Astrocyte (in vitro differentiated cells and primary cell): ENCODE measurements at regions not wholly inside any gene's neighbourhood (a gene's known extent, or its start where the extent isn't known, plus 50 kb on each side); places are given as distances from the start of the nearest gene placed in this dataset.

Experiments
- DNase-seq: peaks from one replicate; pipeline ENCODE4 v3.0.0-alpha.2; 2010; ENCODE audit warnings: low read depth
- FAIRE-seq: peaks from 2 replicates; lab custom pipeline; 2011; peaks lifted over from hg19 to GRCh38; lab: Jason Lieb, UNC
- H2AFZ ChIP-seq: 2 replicates; pipeline ENCODE4 v1.6.0; 2012; ENCODE audit warnings: low read depth, low read length, inconsistent platforms
- H3K27ac ChIP-seq: 2 replicates; pipeline ENCODE4 v1.5.1; 2011; ENCODE audit warnings: low read depth, low read length, inconsistent platforms
- H3K27me3 ChIP-seq: 2 replicates; pipeline ENCODE4 v1.6.0; 2011; ENCODE audit warnings: low read length, inconsistent platforms; ENCODE audit not compliant: insufficient read depth
- H3K36me3 ChIP-seq: 2 replicates; pipeline ENCODE4 v1.5.1; 2011; ENCODE audit warnings: low read length, inconsistent platforms; ENCODE audit not compliant: insufficient read depth
- H3K4me1 ChIP-seq: 2 replicates; pipeline ENCODE4 v1.5.1; 2011; ENCODE audit warnings: low read length, inconsistent platforms; ENCODE audit not compliant: insufficient read depth
- H3K4me2 ChIP-seq: 2 replicates; pipeline ENCODE4 v1.6.0; 2012; ENCODE audit warnings: low read length, inconsistent platforms
- H3K4me3 ChIP-seq: 2 replicates; pipeline ENCODE4 v1.5.1; 2011; ENCODE audit warnings: low read depth, mild to moderate bottlenecking, low read length, inconsistent platforms; ENCODE audit not compliant: insufficient read depth
- H3K79me2 ChIP-seq: 2 replicates; pipeline ENCODE4 v1.6.0; 2012; ENCODE audit warnings: mild to moderate bottlenecking, low read length, inconsistent platforms; ENCODE audit not compliant: insufficient read depth
- H3K9ac ChIP-seq: 2 replicates; pipeline ENCODE4 v1.6.0; 2012; ENCODE audit warnings: mild to moderate bottlenecking, low read length, inconsistent platforms
- H3K9me3 ChIP-seq: 2 replicates; pipeline ENCODE4 v1.5.1; 2012; ENCODE audit warnings: low read depth, mild to moderate bottlenecking, low read length, inconsistent platforms; ENCODE audit not compliant: insufficient read depth
- H4K20me1 ChIP-seq: 2 replicates; pipeline ENCODE4 v1.6.0; 2012; ENCODE audit warnings: low read length, inconsistent platforms; ENCODE audit not compliant: insufficient read depth
- H3K27ac Mint-ChIP-seq: one replicate; pipeline ENCODE4 v1.8.0; 2021; ENCODE audit warnings: mild to moderate bottlenecking, mixed read lengths; ENCODE audit not compliant: unreplicated experiment
- H3K27me3 Mint-ChIP-seq: one replicate; pipeline ENCODE4 v1.8.0; 2021; ENCODE audit warnings: low read depth, mixed read lengths; ENCODE audit not compliant: unreplicated experiment
- H3K36me3 Mint-ChIP-seq: one replicate; pipeline ENCODE4 v1.8.0; 2021; ENCODE audit warnings: low read depth, mixed read lengths; ENCODE audit not compliant: unreplicated experiment
- H3K4me1 Mint-ChIP-seq: one replicate; pipeline ENCODE4 v1.8.0; 2021; ENCODE audit warnings: low read depth, mixed read lengths; ENCODE audit not compliant: unreplicated experiment
- H3K4me3 Mint-ChIP-seq: one replicate; pipeline ENCODE4 v1.8.0; 2021; ENCODE audit warnings: mild to moderate bottlenecking, moderate library complexity, mixed read lengths; ENCODE audit not compliant: unreplicated experiment
- H3K9me3 Mint-ChIP-seq: one replicate; pipeline ENCODE4 v1.8.0; 2021; ENCODE audit warnings: mild to moderate bottlenecking, mixed read lengths; ENCODE audit not compliant: unreplicated experiment
- EZH2 ChIP-seq: IDR thresholded peaks from 2 replicates; pipeline ENCODE4 v1.6.1; 2012; ENCODE audit warnings: mild to moderate bottlenecking, low read length, inconsistent platforms; ENCODE audit not compliant: insufficient read depth
- TF ChIP-seq, protein P1 (sequence below): IDR thresholded peaks from 2 replicates; pipeline ENCODE4 v1.5.1; 2011; ENCODE audit warnings: low read depth, mild to moderate bottlenecking, inconsistent platforms, low read length, moderate library complexity; ENCODE audit not compliant: insufficient read depth

DNA sequence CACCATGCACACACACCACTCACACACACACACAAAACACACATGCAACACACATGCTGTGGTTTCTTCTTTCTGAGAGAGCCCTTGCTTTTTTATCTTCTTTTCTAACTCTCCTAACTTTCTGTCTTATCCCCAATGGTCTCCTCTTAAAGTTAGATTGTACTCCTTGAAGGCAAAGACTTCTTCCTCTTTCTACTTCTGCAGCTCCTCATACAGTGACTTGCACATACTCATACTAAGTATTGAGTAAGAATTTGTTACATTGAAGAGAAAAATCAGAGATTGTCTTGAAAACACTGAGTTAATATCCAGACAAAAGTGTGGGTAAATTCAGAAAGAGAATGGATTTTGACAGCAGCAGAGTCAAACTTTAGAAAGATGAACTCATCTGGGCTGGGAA is 64.4 kb downstream of the GTPBP8 start:
- no peak overlapping the region for H3K4me3 Mint-ChIP-seq
- Histone ChIP-seq H3K4me3 (no peak overlapping the region), H3K27ac (no peak overlapping the region), H3K36me3 (no peaks in the 10 kb centered on the region), H4K20me1 (no peaks in the 10 kb centered on the region), H3K79me2 (no peaks in the 10 kb centered on the region), H3K27me3 (no peaks in the 10 kb centered on the region), H3K9ac (no peak overlapping the region), H2AFZ (no peak overlapping the region), H3K4me2 (no peak overlapping the region), H3K4me1 (no peaks in the 10 kb centered on the region), H3K9me3 (no peaks in the 10 kb centered on the region)
- H3K36me3 Mint-ChIP-seq: no peaks in the 10 kb centered on the region
- H3K27ac Mint-ChIP-seq: no peak overlapping the region
- no peaks in the 10 kb centered on the region for H3K9me3 Mint-ChIP-seq
- no peak for FAIRE-seq
- peaks cover 2% of the 10 kb centered on the region for H3K4me1 Mint-ChIP-seq
- H3K27me3 Mint-ChIP-seq: no peaks in the 10 kb centered on the region
- no peak for TF ChIP-seq EZH2
- TF ChIP-seq, protein P1, sequence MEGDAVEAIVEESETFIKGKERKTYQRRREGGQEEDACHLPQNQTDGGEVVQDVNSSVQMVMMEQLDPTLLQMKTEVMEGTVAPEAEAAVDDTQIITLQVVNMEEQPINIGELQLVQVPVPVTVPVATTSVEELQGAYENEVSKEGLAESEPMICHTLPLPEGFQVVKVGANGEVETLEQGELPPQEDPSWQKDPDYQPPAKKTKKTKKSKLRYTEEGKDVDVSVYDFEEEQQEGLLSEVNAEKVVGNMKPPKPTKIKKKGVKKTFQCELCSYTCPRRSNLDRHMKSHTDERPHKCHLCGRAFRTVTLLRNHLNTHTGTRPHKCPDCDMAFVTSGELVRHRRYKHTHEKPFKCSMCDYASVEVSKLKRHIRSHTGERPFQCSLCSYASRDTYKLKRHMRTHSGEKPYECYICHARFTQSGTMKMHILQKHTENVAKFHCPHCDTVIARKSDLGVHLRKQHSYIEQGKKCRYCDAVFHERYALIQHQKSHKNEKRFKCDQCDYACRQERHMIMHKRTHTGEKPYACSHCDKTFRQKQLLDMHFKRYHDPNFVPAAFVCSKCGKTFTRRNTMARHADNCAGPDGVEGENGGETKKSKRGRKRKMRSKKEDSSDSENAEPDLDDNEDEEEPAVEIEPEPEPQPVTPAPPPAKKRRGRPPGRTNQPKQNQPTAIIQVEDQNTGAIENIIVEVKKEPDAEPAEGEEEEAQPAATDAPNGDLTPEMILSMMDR: no peak
- no peak for DNase-seq

DNA sequence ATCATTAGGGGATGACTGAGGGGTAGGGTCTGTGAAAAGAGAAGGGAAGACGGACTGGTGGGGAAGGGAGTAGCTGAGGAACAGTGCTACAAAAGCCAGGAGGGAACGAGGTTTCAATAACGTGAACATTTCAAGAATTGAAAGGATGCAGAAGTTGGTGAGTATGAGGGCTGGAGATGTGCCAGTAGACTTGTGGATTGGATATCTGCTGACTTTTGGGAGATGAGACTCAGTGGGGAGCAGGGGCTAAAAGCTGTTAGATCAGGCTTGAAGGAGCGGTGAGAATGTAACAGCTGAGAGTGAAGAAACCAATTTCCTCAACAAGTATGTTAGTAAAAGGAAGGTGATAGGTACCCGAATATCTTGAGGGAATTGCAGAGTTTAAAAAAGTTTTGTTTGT is 65.2 kb downstream of the GTPBP8 start:
- H4K20me1 ChIP-seq: no peaks in the 10 kb centered on the region
- DNase-seq: peak; percentile 24
- peaks cover 2% of the 10 kb centered on the region for H3K4me1 Mint-ChIP-seq
- no peaks in the 10 kb centered on the region for H3K9me3 Mint-ChIP-seq
- no peak overlapping the region for H3K27ac ChIP-seq
- no peaks in the 10 kb centered on the region for H3K4me1 ChIP-seq
- no peaks in the 10 kb centered on the region for H3K9me3 ChIP-seq
- H3K4me2 ChIP-seq: no peak overlapping the region
- no peaks in the 10 kb centered on the region for H3K27me3 ChIP-seq
- no peak overlapping the region for H3K4me3 Mint-ChIP-seq
- no peaks in the 10 kb centered on the region for H3K27me3 Mint-ChIP-seq
- H3K79me2 ChIP-seq: no peaks in the 10 kb centered on the region
- H3K4me3 ChIP-seq: no peak overlapping the region
- no peak overlapping the region for H3K9ac ChIP-seq
- FAIRE-seq: no peak
- no peaks in the 10 kb centered on the region for H3K36me3 ChIP-seq
- no peak overlapping the region for H2AFZ ChIP-seq
- no peak overlapping the region for H3K27ac Mint-ChIP-seq
- TF ChIP-seq, protein P1: no peak
- TF ChIP-seq EZH2: no peak
- H3K36me3 Mint-ChIP-seq: no peaks in the 10 kb centered on the region

DNA sequence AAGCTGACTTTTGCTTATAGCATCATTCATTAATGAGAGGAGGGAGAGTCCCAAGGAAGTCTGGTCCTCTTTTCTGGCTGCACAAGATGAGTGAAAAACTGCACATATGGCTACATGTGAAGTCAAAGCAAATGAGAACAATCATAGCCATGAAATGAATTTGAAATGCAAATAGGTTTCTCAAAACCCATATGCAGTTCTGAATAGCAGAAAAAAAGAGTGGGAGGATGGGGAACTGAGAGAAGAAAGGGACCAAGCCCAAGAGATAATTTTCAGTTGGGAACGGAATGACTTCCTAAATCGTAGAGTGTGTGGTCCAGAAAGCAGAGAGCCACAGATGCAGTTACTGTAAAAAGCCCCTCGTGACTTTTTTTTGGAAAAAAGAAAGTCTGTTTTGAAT is 66.3 kb downstream of the GTPBP8 start:
- Mint-ChIP-seq H3K4me1 (no peaks in the 10 kb centered on the region), H3K4me3 (no peak overlapping the region), H3K36me3 (no peaks in the 10 kb centered on the region), H3K27ac (no peak overlapping the region), H3K9me3 (no peaks in the 10 kb centered on the region), H3K27me3 (no peaks in the 10 kb centered on the region)
- no peak overlapping the region for H3K27ac ChIP-seq
- DNase-seq: no peak
- no peaks in the 10 kb centered on the region for H3K36me3 ChIP-seq
- H4K20me1 ChIP-seq: no peaks in the 10 kb centered on the region
- H3K9ac ChIP-seq: no peak overlapping the region
- H3K9me3 ChIP-seq: no peaks in the 10 kb centered on the region
- H3K4me2 ChIP-seq: no peak overlapping the region
- TF ChIP-seq EZH2: no peak
- TF ChIP-seq, protein P1: no peak
- FAIRE-seq: no peak
- H3K4me1 ChIP-seq: no peaks in the 10 kb centered on the region
- no peak overlapping the region for H2AFZ ChIP-seq
- H3K27me3 ChIP-seq: no peaks in the 10 kb centered on the region
- H3K79me2 ChIP-seq: no peaks in the 10 kb centered on the region
- no peak overlapping the region for H3K4me3 ChIP-seq
